Liver (tissue), 8 donors: ENCODE measurements at regions not wholly inside any gene's neighbourhood (a gene's known extent, or its start where the extent isn't known, plus 50 kb on each side); places are given as distances from the start of the nearest gene placed in this dataset.
A peak's percentile ranks its signal among the peaks of the same experiment; 100 is the strongest.

ENCODE experiments used
- DNase-seq: peaks from one replicate; pipeline ENCODE4 v3.0.0-alpha.2; 2017; ENCODE audit warnings: low spot score
- H3K27ac ChIP-seq, 2 donors: one replicate each; pipeline ENCODE4 v1.7.0; 2013; ENCODE audit warnings: inconsistent platforms in 2 of 2, low read length in 2 of 2, control low read depth in 1 of 2, low read depth in 1 of 2, mild to moderate bottlenecking in 1 of 2
- H3K27me3 ChIP-seq, 4 donors: one replicate each; pipeline versions ENCODE4 v1.6.1 to v1.7.0; 2013; ENCODE audit warnings: low read length in 3 of 4, inconsistent platforms in 1 of 4, mild to moderate bottlenecking in 1 of 4, moderate library complexity in 1 of 4; ENCODE audit not compliant: control insufficient read depth in 4 of 4, insufficient read depth in 4 of 4
- H3K36me3 ChIP-seq, 4 donors: one replicate each; pipeline versions ENCODE4 v1.6.1 to v1.7.0; 2013; ENCODE audit warnings: low read length in 3 of 4, mild to moderate bottlenecking in 3 of 4, low read depth in 1 of 4, moderate library complexity in 1 of 4; ENCODE audit not compliant: control insufficient read depth in 4 of 4, insufficient read depth in 3 of 4
- H3K4me1 ChIP-seq, 4 donors: one replicate each; pipeline versions ENCODE4 v1.6.1 to v1.7.0; 2013; ENCODE audit warnings: low read length in 3 of 4, mild to moderate bottlenecking in 3 of 4, moderate library complexity in 1 of 4; ENCODE audit not compliant: control insufficient read depth in 4 of 4, insufficient read depth in 4 of 4
- H3K4me3 ChIP-seq, 3 donors: one replicate each; pipeline versions ENCODE4 v1.6.1 to v1.7.0; 2013; ENCODE audit warnings: low read length in 3 of 3, control low read depth in 1 of 3, low read depth in 1 of 3, mild to moderate bottlenecking in 1 of 3
- H3K9ac ChIP-seq, 2 donors: one replicate each; pipeline ENCODE4 v1.7.0; 2013; ENCODE audit warnings: low read length in 2 of 2, mild to moderate bottlenecking in 2 of 2, moderate library complexity in 2 of 2, control low read depth in 1 of 2, low read depth in 1 of 2
- H3K9me3 ChIP-seq, 4 donors: one replicate each; pipeline versions ENCODE4 v1.6.1 to v1.7.0; 2013; ENCODE audit warnings: low read length in 3 of 4; ENCODE audit not compliant: control insufficient read depth in 4 of 4
- EGR1 ChIP-seq, 2 donors: IDR thresholded peaks; 2 replicates each; pipeline ENCODE4 v1.6.1; 2016 to 2018; ENCODE audit warnings: antibody characterized with exemption in 2 of 2, low read depth in 2 of 2
- FOXA1 ChIP-seq: IDR thresholded peaks from 2 replicates; pipeline ENCODE4 v1.6.1; 2016; ENCODE audit warnings: antibody characterized with exemption
- FOXA2 ChIP-seq: IDR thresholded peaks from 2 replicates; pipeline ENCODE4 v1.6.1; 2016; ENCODE audit warnings: antibody characterized with exemption
- GABPA ChIP-seq, 2 donors: IDR thresholded peaks in 1 of 2; conservative IDR thresholded peaks in 1 of 2; 2 replicates each; pipeline ENCODE4 v1.6.1; 2016; ENCODE audit warnings: antibody characterized with exemption in 2 of 2, mild to moderate bottlenecking in 1 of 2, moderate library complexity in 1 of 2
- HNF4G ChIP-seq: IDR thresholded peaks from 2 replicates; pipeline ENCODE4 v1.6.1; 2016; ENCODE audit warnings: antibody characterized with exemption
- JUND ChIP-seq, 2 donors: IDR thresholded peaks; 2 replicates each; pipeline ENCODE4 v1.6.1; 2016; ENCODE audit warnings: antibody characterized with exemption in 2 of 2
- NR2F2 ChIP-seq: IDR thresholded peaks from 2 replicates; pipeline ENCODE4 v1.6.1; 2016; ENCODE audit warnings: antibody characterized with exemption
- RAD21 ChIP-seq, 2 donors: IDR thresholded peaks; 2 replicates each; pipeline ENCODE4 v1.6.1; 2016; ENCODE audit warnings: antibody characterized with exemption in 2 of 2, mild to moderate bottlenecking in 2 of 2
- RXRA ChIP-seq, 2 donors: IDR thresholded peaks; 2 replicates each; pipeline ENCODE4 v1.6.1; 2017 to 2018; ENCODE audit warnings: antibody characterized with exemption in 2 of 2, mild to moderate bottlenecking in 1 of 2
- SP1 ChIP-seq: IDR thresholded peaks from 2 replicates; pipeline ENCODE4 v1.6.1; 2018; ENCODE audit warnings: antibody characterized with exemption, mild to moderate bottlenecking
- YY1 ChIP-seq: IDR thresholded peaks from 2 replicates; pipeline ENCODE4 v1.6.1; 2016; ENCODE audit warnings: antibody characterized with exemption, mild to moderate bottlenecking
- WGBS: extraction: QIAGEN DNeasy Blood & Tissue Kit; methylation state at CpG from one replicate; pipeline ENCODE4 v1.1.7; 2013; 5-methylcytosine and 5-hydroxymethylcytosine counted together
- TF ChIP-seq, protein P1 (sequence below): IDR thresholded peaks from 2 replicates; pipeline ENCODE4 v1.6.1; 2016; ENCODE audit warnings: antibody characterized with exemption, mild to moderate bottlenecking
- TF ChIP-seq, protein P2 (sequence below): fragments of 150-350 bp; IDR thresholded peaks from 2 replicates; pipeline ENCODE4 v1.5.1; 2017; ENCODE audit warnings: improper control_type of control experiment, low read depth, low read length; ENCODE audit not compliant: missing input control
- TF ChIP-seq, protein P3 (sequence below): IDR thresholded peaks from 2 replicates; pipeline ENCODE4 v1.6.1; 2016; ENCODE audit warnings: antibody characterized with exemption
- TF ChIP-seq, protein P4 (sequence below): IDR thresholded peaks from 2 replicates; pipeline ENCODE4 v1.6.1; 2016; ENCODE audit warnings: antibody characterized with exemption
- donor health status: healthy.
- donor health status: healthy.
- donor health status: healthy.
- donor health status: healthy.
- donor health status: healthy.

DNA sequence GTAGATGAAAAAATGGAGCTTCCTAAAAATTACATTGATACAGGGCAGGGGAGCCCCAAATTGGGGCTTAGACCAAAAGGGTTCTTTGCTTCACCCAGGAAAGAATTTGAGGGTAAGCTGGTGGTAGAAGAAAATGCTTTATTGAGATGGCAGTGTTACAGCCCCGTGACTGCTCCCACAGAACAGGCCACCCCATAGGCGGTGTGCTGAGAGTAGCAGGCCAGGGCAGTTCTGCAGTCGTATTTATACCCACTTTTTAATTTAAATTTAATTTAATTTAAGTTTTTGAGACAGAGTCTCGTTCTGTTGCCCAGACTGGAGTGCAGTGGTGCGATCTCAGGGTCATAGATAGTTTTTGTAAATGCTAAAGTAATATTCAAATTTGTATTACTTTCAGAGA lies 265.0 kb downstream of the CDH26 start:
- no peak for DNase-seq
- peaks cover 0 to 6% (median 0%) of the 10 kb centered on the region in 4 donors for H3K27me3 ChIP-seq
- H3K9me3 ChIP-seq = peaks cover 0 to 2% (median under 1%) of the 10 kb centered on the region in 4 donors
- TF ChIP-seq, protein P1, sequence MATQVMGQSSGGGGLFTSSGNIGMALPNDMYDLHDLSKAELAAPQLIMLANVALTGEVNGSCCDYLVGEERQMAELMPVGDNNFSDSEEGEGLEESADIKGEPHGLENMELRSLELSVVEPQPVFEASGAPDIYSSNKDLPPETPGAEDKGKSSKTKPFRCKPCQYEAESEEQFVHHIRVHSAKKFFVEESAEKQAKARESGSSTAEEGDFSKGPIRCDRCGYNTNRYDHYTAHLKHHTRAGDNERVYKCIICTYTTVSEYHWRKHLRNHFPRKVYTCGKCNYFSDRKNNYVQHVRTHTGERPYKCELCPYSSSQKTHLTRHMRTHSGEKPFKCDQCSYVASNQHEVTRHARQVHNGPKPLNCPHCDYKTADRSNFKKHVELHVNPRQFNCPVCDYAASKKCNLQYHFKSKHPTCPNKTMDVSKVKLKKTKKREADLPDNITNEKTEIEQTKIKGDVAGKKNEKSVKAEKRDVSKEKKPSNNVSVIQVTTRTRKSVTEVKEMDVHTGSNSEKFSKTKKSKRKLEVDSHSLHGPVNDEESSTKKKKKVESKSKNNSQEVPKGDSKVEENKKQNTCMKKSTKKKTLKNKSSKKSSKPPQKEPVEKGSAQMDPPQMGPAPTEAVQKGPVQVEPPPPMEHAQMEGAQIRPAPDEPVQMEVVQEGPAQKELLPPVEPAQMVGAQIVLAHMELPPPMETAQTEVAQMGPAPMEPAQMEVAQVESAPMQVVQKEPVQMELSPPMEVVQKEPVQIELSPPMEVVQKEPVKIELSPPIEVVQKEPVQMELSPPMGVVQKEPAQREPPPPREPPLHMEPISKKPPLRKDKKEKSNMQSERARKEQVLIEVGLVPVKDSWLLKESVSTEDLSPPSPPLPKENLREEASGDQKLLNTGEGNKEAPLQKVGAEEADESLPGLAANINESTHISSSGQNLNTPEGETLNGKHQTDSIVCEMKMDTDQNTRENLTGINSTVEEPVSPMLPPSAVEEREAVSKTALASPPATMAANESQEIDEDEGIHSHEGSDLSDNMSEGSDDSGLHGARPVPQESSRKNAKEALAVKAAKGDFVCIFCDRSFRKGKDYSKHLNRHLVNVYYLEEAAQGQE = no peak
- no peak for TF ChIP-seq EGR1 (IDR thresholded peaks at IDR 0.05; ENCODE audit: low read depth in 2 of 2)
- TF ChIP-seq SP1 = no peak
- no peak for TF ChIP-seq FOXA2
- TF ChIP-seq RAD21 (IDR thresholded peaks at IDR 0.05) = no peak
- TF ChIP-seq GABPA (IDR thresholded peaks at IDR 0.05 in 1 of 2, conservative IDR thresholded peaks at IDR 0.05 in 1 of 2) = no peak
- no peak for TF ChIP-seq HNF4G
- TF ChIP-seq, protein P2, sequence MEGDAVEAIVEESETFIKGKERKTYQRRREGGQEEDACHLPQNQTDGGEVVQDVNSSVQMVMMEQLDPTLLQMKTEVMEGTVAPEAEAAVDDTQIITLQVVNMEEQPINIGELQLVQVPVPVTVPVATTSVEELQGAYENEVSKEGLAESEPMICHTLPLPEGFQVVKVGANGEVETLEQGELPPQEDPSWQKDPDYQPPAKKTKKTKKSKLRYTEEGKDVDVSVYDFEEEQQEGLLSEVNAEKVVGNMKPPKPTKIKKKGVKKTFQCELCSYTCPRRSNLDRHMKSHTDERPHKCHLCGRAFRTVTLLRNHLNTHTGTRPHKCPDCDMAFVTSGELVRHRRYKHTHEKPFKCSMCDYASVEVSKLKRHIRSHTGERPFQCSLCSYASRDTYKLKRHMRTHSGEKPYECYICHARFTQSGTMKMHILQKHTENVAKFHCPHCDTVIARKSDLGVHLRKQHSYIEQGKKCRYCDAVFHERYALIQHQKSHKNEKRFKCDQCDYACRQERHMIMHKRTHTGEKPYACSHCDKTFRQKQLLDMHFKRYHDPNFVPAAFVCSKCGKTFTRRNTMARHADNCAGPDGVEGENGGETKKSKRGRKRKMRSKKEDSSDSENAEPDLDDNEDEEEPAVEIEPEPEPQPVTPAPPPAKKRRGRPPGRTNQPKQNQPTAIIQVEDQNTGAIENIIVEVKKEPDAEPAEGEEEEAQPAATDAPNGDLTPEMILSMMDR = no peak
- no peak for TF ChIP-seq NR2F2
- no peaks in the 10 kb centered on the region for H3K36me3 ChIP-seq
- no peak overlapping the region for H3K9ac ChIP-seq
- WGBS = 79% methylated on average over 5 of the region's 5 CpGs
- H3K4me1 ChIP-seq = no peaks in the 10 kb centered on the region
- no peak overlapping the region for H3K4me3 ChIP-seq
- no peak overlapping the region for H3K27ac ChIP-seq

DNA sequence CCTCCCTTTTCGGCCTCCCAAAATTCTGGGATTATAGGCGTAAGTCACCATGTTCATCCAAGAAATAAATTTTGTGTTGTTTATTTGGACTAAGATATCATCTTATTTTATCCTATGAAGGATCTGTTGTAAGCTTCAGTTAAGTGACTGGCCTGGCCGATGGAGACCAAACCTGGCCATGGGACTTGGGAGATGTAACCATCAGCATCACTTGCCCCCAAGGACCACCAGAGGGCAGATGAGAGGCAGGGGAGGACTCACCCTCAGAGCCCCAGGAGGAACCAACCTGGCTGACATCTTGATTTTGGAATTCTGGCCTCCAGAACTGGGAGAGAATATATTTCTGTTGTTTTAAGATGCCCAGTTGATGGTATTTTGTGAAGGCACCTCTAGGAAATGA lies 266.7 kb downstream of the CDH26 start:
- Histone ChIP-seq H3K4me3 (no peak overlapping the region), H3K36me3 (no peaks in the 10 kb centered on the region), H3K27me3 (peaks cover 0 to 6% (median 0%) of the 10 kb centered on the region in 4 donors), H3K9me3 (peaks cover 0 to 3% (median under 1%) of the 10 kb centered on the region in 4 donors), H3K4me1 (no peaks in the 10 kb centered on the region), H3K9ac (no peak overlapping the region), H3K27ac (no peak overlapping the region)
- 94% methylated on average over 3 of the region's 3 CpGs for WGBS
- DNase-seq = no peak
- TF ChIP-seq EGR1 (IDR thresholded peaks at IDR 0.05; ENCODE audit: low read depth in 2 of 2) (no peak), JUND (IDR thresholded peaks at IDR 0.05) (no peak), RXRA (IDR thresholded peaks at IDR 0.05) (no peak), GABPA (IDR thresholded peaks at IDR 0.05 in 1 of 2, conservative IDR thresholded peaks at IDR 0.05 in 1 of 2) (no peak), RAD21 (IDR thresholded peaks at IDR 0.05) (peak in 1 of 2 donors; percentile 47)

DNA sequence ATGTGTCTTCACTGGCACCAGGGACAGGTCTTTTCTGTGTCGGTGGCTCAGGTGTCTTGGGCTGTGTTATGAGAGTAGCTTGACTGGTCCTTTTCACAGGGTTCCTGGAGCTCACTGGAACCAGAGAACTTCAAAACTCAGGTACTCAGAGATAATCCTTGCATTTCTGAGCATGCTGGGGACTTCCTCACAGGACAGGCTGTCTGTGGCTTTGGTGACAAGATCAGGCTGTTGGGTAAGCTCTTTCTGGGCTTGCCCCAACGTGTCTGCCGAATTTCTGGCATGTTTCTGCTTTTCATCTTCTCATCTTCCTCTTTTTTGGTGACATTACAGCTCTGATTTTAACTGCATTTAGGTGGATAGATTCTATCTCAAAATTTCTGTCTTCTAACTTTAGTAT lies 270.0 kb downstream of the CDH26 start:
- Histone ChIP-seq H3K9ac (no peak overlapping the region), H3K9me3 (peaks cover 0 to 4% (median 1%) of the 10 kb centered on the region in 4 donors), H3K36me3 (no peaks in the 10 kb centered on the region), H3K27me3 (no peaks in the 10 kb centered on the region), H3K27ac (no peak overlapping the region), H3K4me1 (no peaks in the 10 kb centered on the region), H3K4me3 (no peak overlapping the region)
- DNase-seq = no peak
- WGBS = 57% methylated on average over 3 of the region's 3 CpGs
- TF ChIP-seq, protein P3, sequence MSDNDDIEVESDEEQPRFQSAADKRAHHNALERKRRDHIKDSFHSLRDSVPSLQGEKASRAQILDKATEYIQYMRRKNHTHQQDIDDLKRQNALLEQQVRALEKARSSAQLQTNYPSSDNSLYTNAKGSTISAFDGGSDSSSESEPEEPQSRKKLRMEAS = no peak
- TF ChIP-seq JUND (IDR thresholded peaks at IDR 0.05) (no peak), FOXA1 (no peak), RXRA (IDR thresholded peaks at IDR 0.05) (no peak), YY1 (no peak), RAD21 (IDR thresholded peaks at IDR 0.05) (no peak), FOXA2 (no peak), GABPA (IDR thresholded peaks at IDR 0.05 in 1 of 2, conservative IDR thresholded peaks at IDR 0.05 in 1 of 2) (no peak)
- TF ChIP-seq, protein P1 = no peak
- TF ChIP-seq, protein P4, sequence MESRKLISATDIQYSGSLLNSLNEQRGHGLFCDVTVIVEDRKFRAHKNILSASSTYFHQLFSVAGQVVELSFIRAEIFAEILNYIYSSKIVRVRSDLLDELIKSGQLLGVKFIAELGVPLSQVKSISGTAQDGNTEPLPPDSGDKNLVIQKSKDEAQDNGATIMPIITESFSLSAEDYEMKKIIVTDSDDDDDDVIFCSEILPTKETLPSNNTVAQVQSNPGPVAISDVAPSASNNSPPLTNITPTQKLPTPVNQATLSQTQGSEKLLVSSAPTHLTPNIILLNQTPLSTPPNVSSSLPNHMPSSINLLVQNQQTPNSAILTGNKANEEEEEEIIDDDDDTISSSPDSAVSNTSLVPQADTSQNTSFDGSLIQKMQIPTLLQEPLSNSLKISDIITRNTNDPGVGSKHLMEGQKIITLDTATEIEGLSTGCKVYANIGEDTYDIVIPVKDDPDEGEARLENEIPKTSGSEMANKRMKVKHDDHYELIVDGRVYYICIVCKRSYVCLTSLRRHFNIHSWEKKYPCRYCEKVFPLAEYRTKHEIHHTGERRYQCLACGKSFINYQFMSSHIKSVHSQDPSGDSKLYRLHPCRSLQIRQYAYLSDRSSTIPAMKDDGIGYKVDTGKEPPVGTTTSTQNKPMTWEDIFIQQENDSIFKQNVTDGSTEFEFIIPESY = no peak
